IPS-18a (cell line): ENCODE measurements at regions not wholly inside any gene's neighbourhood (a gene's known extent, or its start where the extent isn't known, plus 50 kb on each side); places are given as distances from the start of the nearest gene placed in this dataset.

Experiments used
- H3K27ac ChIP-seq: one replicate; pipeline ENCODE4 v1.5.1; 2013; ENCODE audit warnings: low read length
- H3K27me3 ChIP-seq: one replicate; pipeline ENCODE4 v1.6.1; 2013; ENCODE audit warnings: mild to moderate bottlenecking, low read length; ENCODE audit not compliant: control insufficient read depth, insufficient read depth
- H3K36me3 ChIP-seq: one replicate; pipeline ENCODE4 v1.6.1; 2013; ENCODE audit warnings: low read depth, low read length; ENCODE audit not compliant: control insufficient read depth
- H3K4me1 ChIP-seq: one replicate; pipeline ENCODE4 v1.6.1; 2013; ENCODE audit warnings: low read depth, low read length; ENCODE audit not compliant: control insufficient read depth
- H3K4me3 ChIP-seq: one replicate; pipeline ENCODE4 v1.5.1; 2013; ENCODE audit warnings: low read length
- H3K9ac ChIP-seq: one replicate; pipeline ENCODE4 v1.6.1; 2013; ENCODE audit warnings: mild to moderate bottlenecking, low read length, moderate library complexity
- H3K9me3 ChIP-seq: one replicate; pipeline ENCODE4 v1.6.1; 2013; ENCODE audit warnings: low read depth, low read length; ENCODE audit not compliant: control insufficient read depth

DNA sequence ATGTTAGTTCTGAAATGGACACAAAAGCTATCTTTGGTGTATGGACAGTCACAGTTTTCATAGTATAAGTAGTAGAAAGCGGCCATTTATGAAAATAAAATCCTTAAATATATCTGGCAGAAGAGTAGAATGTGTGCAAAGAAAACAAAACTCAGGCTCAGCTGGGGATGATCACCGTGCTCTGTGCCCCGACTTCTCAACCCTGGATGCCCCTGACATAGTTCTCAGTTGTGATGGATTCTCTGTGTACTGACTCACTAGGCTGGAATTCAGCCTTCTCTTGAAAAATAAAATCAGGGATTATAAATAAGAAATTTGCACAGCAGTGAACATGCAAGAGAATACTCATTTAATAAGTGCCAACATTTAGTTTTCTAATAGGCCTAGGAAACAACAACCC lies 925.1 kb upstream of the NR2F2 start:
- Histone ChIP-seq H3K36me3 (no peaks in the 10 kb centered on the region), H3K4me3 (no peak overlapping the region), H3K9ac (no peak overlapping the region), H3K9me3 (no peaks in the 10 kb centered on the region), H3K4me1 (no peaks in the 10 kb centered on the region), H3K27ac (no peak overlapping the region), H3K27me3 (no peaks in the 10 kb centered on the region)

DNA sequence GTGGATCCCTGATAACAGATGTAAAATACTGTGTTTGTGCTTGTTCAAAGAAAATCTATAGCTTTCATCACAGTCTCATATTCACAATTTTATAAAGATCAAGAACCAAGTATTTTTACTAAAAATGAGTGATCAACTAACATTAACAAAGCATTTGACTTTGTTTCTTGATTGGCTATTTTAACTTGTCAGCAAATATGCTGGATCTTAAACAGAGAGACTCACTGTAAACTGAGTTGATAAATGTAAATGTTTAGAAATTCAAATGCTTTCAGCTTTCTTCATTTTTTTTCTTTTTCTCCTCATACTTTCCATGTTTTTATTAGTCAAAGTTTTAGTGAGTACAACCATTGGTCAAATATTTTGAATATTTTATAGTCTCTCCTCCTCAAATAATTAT lies 923.0 kb upstream of the NR2F2 start:
- no peak overlapping the region for H3K4me3 ChIP-seq
- no peaks in the 10 kb centered on the region for H3K4me1 ChIP-seq
- no peaks in the 10 kb centered on the region for H3K9me3 ChIP-seq
- no peaks in the 10 kb centered on the region for H3K36me3 ChIP-seq
- H3K9ac ChIP-seq = no peak overlapping the region
- no peaks in the 10 kb centered on the region for H3K27me3 ChIP-seq
- H3K27ac ChIP-seq = no peak overlapping the region

DNA sequence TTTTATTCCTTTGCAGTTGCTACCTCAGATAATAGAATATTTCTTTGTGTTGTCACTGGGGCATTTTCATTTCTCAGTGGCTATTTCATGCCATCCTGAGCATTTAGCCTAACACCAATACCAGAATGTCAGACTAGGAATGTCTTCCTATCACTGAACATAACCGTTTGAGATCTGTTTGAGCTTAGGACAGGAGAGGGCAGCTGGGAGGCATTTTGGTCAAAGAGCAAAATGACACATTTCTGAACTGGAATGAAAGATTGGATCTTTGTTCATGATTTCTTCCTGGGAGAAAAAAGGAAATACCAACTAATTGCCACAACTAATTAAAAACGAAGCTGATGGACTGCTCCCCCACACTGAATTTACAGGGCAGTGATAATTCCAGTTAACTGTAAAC lies 921.3 kb upstream of the NR2F2 start:
- H3K4me1 ChIP-seq = no peaks in the 10 kb centered on the region
- no peaks in the 10 kb centered on the region for H3K27me3 ChIP-seq
- H3K27ac ChIP-seq = no peak overlapping the region
- H3K9ac ChIP-seq = no peak overlapping the region
- H3K9me3 ChIP-seq = no peaks in the 10 kb centered on the region
- H3K36me3 ChIP-seq = no peaks in the 10 kb centered on the region
- H3K4me3 ChIP-seq = no peak overlapping the region

DNA sequence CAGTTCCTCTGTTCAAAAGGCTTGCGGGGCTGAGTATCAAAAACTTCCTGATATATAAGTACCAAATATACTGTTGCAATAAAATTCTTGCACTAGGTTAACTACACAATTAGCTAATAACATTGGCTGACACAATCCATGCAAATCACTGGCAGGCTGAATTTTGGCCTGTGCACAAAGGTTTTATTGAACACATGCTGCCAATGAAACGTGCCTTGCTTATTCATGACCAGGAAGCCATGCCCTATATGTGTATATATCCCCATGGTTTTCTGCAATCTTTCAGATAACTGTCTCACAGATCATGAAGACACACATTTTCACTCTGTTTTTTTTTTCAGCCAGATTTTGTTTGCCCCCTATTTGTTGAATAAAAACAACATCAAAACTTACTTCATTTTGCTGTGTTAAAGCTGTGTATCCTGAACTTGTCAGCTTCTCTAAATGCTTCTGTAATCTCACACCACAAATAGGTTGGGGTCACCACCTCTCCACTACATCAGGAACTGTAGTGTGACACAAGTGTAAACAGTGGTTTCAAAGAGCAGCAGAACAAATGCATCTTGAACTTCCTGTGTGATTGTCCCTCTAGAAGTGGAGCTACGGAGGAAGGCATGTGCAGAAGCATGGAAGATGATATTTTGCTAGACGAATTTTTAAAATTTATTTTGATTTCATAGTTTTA lies 920.7 kb upstream of the NR2F2 start:
- no peak overlapping the region for H3K27ac ChIP-seq
- H3K4me3 ChIP-seq = no peak overlapping the region
- H3K36me3 ChIP-seq = no peaks in the 10 kb centered on the region
- no peaks in the 10 kb centered on the region for H3K27me3 ChIP-seq
- no peak overlapping the region for H3K9ac ChIP-seq
- no peaks in the 10 kb centered on the region for H3K4me1 ChIP-seq
- no peaks in the 10 kb centered on the region for H3K9me3 ChIP-seq

DNA sequence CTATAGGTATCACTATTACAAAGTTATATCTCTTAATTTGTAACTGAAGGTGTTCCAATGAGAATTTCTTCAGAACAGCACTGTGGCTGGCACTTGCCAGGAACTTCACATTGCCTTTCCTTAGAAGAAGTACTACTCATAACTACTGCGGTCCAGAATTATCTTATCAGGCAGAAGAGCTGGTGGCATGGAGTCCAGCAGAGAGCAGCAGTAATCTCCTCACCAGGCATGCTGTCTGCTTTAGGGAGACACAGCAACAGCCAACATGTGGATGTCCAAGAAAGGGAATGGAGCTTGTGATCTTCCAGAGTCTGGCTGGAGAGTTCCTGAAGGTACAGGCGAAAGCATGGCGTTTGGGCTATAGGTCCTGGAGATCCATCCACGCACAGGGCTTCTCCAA lies 919.7 kb upstream of the NR2F2 start:
- Histone ChIP-seq H3K27me3 (no peaks in the 10 kb centered on the region), H3K4me1 (no peaks in the 10 kb centered on the region), H3K36me3 (no peaks in the 10 kb centered on the region), H3K4me3 (no peak overlapping the region), H3K9ac (no peak overlapping the region), H3K27ac (no peak overlapping the region), H3K9me3 (no peaks in the 10 kb centered on the region)

DNA sequence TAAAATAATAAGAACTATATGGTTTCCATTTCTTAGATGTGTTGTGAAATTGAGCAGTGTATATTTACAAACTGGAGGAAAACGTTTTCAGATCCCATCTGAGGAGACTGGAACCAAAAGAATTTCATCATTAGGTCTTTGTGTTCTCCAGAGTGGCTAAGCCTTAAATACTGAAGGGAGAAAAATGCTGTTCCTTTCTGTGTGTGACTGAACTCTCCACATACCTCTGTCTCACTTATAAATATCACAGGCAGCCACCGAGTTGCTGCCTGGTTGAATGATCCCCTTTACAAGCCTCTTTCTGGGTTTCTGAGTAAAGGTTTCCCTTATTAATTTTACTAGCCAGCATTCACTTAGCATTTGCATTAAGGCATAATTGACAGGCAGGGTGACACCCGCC lies 913.9 kb upstream of the NR2F2 start:
- Histone ChIP-seq H3K9me3 (no peaks in the 10 kb centered on the region), H3K9ac (no peak overlapping the region), H3K4me3 (no peak overlapping the region), H3K27ac (no peak overlapping the region), H3K27me3 (no peaks in the 10 kb centered on the region), H3K4me1 (no peaks in the 10 kb centered on the region), H3K36me3 (no peaks in the 10 kb centered on the region)

DNA sequence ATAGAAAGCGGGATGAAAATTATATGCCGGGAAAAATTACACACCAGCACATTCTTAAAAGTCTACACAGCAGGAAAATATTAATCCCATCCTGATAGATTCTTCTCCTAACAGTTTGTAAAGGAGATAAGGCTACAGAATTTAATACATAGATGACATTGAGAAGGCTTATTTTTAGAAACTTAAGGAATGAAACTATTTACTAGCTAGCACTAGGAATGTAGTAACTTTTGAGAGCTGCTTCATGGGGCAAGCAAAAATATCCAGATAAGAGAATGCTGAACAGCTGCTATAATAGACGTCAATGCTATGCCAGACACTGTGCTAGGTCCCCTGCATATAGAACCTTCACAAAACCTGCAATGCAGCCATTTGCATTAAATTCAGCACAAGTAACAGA lies 912.7 kb upstream of the NR2F2 start:
- Histone ChIP-seq H3K9me3 (peaks cover 3% of the 10 kb centered on the region), H3K36me3 (no peaks in the 10 kb centered on the region), H3K4me3 (no peak overlapping the region), H3K4me1 (no peaks in the 10 kb centered on the region), H3K9ac (no peak overlapping the region), H3K27ac (no peak overlapping the region), H3K27me3 (no peaks in the 10 kb centered on the region)

DNA sequence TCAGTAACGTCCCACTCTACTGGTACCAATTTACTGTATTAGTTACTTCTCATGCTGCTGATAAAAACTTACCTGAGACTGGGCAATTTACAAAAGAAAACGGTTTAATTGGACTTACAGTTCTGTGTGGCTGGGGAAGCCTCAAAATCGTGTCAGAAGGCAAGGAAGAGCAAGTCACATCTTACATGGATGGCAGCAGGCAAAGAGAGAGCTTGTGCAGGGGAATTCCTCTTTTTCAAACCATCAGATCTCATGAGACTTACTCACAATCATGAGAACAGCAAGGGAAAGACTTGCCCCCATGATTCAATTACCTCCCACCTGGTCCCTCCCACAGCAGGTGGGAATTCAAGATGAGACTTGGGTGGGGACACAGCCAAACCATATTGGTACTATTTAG lies 908.2 kb upstream of the NR2F2 start:
- Histone ChIP-seq H3K36me3 (no peaks in the 10 kb centered on the region), H3K4me1 (no peaks in the 10 kb centered on the region), H3K27me3 (no peaks in the 10 kb centered on the region), H3K4me3 (no peak overlapping the region), H3K9ac (no peak overlapping the region), H3K9me3 (peaks cover 3% of the 10 kb centered on the region), H3K27ac (no peak overlapping the region)

DNA sequence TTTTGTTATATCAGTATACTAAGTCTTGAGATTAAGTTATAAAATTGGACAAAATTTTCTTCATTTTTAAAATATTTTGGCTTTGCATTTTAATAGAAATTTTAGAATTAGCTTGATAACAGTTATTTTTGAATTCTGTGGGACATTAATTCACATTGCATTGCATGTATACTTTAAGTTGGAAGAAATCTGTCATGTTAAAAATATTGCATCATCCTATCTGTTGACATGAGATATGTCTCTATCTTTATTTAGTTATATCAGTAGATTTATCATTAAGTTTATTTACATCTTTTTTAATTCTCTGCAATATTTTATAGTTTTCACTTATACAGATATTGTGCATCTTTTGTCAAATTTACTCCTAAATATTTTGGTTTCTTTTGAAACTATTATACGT lies 904.6 kb upstream of the NR2F2 start:
- H3K9me3 ChIP-seq = peaks cover 3% of the 10 kb centered on the region
- no peaks in the 10 kb centered on the region for H3K27me3 ChIP-seq
- H3K4me3 ChIP-seq = no peak overlapping the region
- no peaks in the 10 kb centered on the region for H3K36me3 ChIP-seq
- no peak overlapping the region for H3K9ac ChIP-seq
- H3K27ac ChIP-seq = no peak overlapping the region
- H3K4me1 ChIP-seq = no peaks in the 10 kb centered on the region

DNA sequence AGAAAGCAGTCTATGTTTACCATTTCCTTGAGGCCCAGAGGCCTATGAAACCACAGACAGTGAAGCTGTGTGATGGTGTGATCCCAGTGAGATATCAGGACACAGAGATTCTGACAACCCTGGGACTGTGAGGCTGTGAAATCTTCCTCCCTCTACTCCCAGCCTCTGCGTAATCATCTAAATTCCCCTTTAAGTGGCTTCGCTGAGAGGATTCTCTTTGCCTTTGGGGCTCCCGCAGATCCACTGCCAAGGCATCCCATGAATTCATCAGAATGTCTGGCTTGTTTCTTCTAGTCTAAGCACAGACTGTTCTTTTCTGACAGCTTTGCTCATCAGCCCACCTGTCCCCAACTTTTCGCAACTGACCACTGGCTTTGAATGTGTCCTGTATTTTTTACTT lies 901.2 kb upstream of the NR2F2 start:
- no peak overlapping the region for H3K27ac ChIP-seq

DNA sequence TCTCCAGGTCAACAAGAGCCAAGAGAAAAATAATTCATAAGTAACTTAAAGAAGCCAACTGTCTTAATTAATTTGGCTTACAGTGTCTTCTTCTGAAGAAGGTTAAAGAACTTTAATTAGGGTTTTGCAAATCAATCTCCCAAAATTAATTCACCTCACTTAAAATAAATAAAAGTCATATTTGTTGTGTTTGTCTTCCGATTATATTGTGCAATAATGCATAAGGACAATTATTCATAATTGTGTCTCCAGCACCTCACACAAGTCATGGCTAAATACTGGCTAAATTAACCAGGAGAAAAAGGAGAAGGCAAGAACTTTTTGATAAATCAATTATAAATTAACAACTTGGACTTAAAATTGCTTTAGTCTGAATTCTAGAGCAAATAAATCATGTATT lies 899.0 kb upstream of the NR2F2 start:
- Histone ChIP-seq H3K4me3 (no peak overlapping the region), H3K9me3 (no peaks in the 10 kb centered on the region), H3K27ac (no peak overlapping the region), H3K9ac (no peak overlapping the region), H3K36me3 (no peaks in the 10 kb centered on the region), H3K27me3 (no peaks in the 10 kb centered on the region), H3K4me1 (no peaks in the 10 kb centered on the region)

More for the DNA sequence above, 901.2 kb upstream of the NR2F2 start:
- Histone ChIP-seq H3K36me3 (no peaks in the 10 kb centered on the region), H3K9ac (no peak overlapping the region), H3K27me3 (no peaks in the 10 kb centered on the region), H3K4me3 (no peak overlapping the region), H3K4me1 (no peaks in the 10 kb centered on the region), H3K9me3 (no peaks in the 10 kb centered on the region)

DNA sequence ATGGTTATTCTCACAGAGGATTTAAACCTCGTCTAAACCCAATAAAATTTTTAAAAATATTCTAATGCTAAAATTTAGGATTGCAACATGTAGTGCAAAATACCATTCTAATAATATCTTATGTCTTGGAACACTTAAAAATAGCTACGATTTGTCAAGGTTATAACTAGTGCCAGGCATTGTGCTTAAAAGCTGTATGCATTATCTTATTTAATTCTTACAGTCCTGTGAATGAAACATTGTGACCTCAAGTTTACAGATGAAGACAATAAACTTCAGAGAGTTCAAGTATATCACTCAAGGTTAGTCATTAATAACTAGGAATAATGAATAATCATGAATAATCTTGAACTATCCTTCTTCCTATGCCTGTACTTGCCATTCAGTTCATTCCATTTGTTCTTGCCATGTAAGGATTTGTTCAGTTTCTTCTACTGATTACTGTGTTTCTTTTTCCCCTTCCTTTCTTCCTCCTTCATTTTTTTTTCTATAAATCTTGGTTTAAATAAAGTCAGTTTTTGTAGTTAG lies 897.6 kb upstream of the NR2F2 start:
- Histone ChIP-seq H3K9ac (no peak overlapping the region), H3K9me3 (no peaks in the 10 kb centered on the region), H3K36me3 (no peaks in the 10 kb centered on the region), H3K27ac (no peak overlapping the region), H3K27me3 (no peaks in the 10 kb centered on the region), H3K4me1 (no peaks in the 10 kb centered on the region), H3K4me3 (no peak overlapping the region)
